ENCODE measurements at regions not wholly inside any gene's neighbourhood (a gene's known extent, or its start where the extent isn't known, plus 50 kb on each side); places are given as distances from the start of the nearest gene placed in this dataset.

GRCh38 chr10:91690996-91691676 is 58.3 kb upstream of the PPP1R3C start:
- no peak for DNase-seq (ENCODE audit: low spot score)

- DNase-seq (ENCODE audit: low spot score): no peak
Observed at GRCh38 chr10:91690412-91690811, 57.5 kb upstream of the PPP1R3C start.

GRCh38 chr10:91689731-91690168 is 56.9 kb upstream of the PPP1R3C start:
- no peak for DNase-seq (ENCODE audit: low spot score)

DNA sequence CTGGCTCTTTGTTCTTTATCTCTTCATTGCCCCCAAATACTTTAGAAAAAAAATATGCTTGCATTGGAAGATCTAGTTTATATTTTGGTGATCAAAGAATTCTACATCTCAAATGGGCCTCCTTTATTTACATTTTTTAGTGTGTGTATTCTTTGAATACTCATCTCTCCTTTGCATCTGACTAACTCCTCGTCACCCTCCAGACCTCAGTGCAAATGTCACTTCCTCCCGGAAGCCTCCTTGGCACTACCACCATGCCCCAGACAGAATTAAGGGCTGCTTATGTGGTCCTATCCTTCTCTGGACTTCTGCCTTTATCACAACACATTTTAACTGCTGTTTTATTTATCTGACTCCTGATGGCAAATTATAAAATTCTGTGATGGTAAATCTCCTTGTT is 52.0 kb upstream of the PPP1R3C start:
- no peak for DNase-seq (ENCODE audit: low spot score)

- no peak for DNase-seq (ENCODE audit: low spot score)
Observed at GRCh38 chr10:91683975-91684374, 51.1 kb upstream of the PPP1R3C start.

DNA sequence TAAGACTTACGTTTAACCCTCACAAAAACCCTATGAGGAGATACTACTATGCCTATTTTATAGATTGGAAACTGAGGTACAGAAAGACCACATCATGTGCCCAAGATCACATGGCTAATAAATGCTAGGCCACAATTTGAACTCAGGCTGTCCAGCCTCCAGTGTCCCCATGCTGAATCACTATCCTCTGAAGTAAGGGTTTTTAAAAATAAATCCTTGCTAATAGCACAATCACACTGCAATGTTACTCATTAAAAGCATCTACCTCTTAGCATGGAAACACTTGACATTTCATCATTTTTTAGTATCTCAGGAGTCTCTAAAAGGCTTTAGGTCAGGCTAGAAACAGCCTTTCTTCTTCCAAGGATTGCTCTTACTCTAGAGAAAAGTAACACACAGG is 50.0 kb upstream of the PPP1R3C start:
- no peak for DNase-seq (ENCODE audit: low spot score)

Measured in kidney capillary endothelial cell (primary cell).